Keratinocyte (primary cell): ENCODE measurements at regions not wholly inside any gene's neighbourhood (a gene's known extent, or its start where the extent isn't known, plus 50 kb on each side); places are given as distances from the start of the nearest gene placed in this dataset.

Experiments used
- DNase-seq: peaks from one replicate; pipeline ENCODE4 v3.0.0-alpha.2; 2011; ENCODE audit warnings: low read depth, missing footprints, low spot score
- FAIRE-seq: peaks from 2 replicates; lab custom pipeline; 2011; peaks lifted over from hg19 to GRCh38; lab: Jason Lieb, UNC
- H2AFZ ChIP-seq: 2 replicates; pipeline ENCODE4 v1.6.0; 2012; ENCODE audit warnings: low read length, control low read depth, inconsistent platforms; ENCODE audit not compliant: control insufficient read depth
- H3K27ac ChIP-seq: 2 replicates; pipeline ENCODE4 v1.5.1; 2011; ENCODE audit warnings: low read length; ENCODE audit not compliant: control insufficient read depth, insufficient read depth
- H3K27me3 ChIP-seq: 3 replicates; pipeline ENCODE4 v1.6.0; 2011; ENCODE audit warnings: low read length; ENCODE audit not compliant: control insufficient read depth, insufficient read depth; ENCODE audit errors: extremely low read depth
- H3K36me3 ChIP-seq, 2 experiments: 2 replicates in 1 of 2; 3 replicates in 1 of 2; pipeline ENCODE4 v1.5.1; 2011; ENCODE audit warnings: low read length in 2 of 2, mild to moderate bottlenecking in 1 of 2; ENCODE audit not compliant: control insufficient read depth in 2 of 2, insufficient read depth in 2 of 2; ENCODE audit errors: extremely low read depth in 1 of 2
- H3K4me1 ChIP-seq: 3 replicates; pipeline ENCODE4 v1.5.1; 2011; ENCODE audit warnings: low read length; ENCODE audit not compliant: control insufficient read depth, insufficient read depth; ENCODE audit errors: extremely low read depth
- H3K4me2 ChIP-seq: 3 replicates; pipeline ENCODE4 v1.6.0; 2011; ENCODE audit warnings: low read depth, low read length; ENCODE audit not compliant: control insufficient read depth, insufficient read depth; ENCODE audit errors: extremely low read depth
- H3K4me3 ChIP-seq, 3 experiments: fragments of 200-600 bp in 1 of 3; sonication (generic) in 1 of 3; 2 replicates in 2 of 3; 3 replicates in 1 of 3; pipeline ENCODE4 v1.5.1; 2011 to 2016; ENCODE audit warnings: low read length in 3 of 3, mild to moderate bottlenecking in 3 of 3, control low read depth in 2 of 3, inconsistent platforms in 1 of 3, low read depth in 1 of 3, mixed read lengths in 1 of 3, mixed run types in 1 of 3, moderate library complexity in 1 of 3; ENCODE audit not compliant: control insufficient read depth in 2 of 3, insufficient read depth in 2 of 3; ENCODE audit errors: extremely low read depth in 1 of 3
- H3K79me2 ChIP-seq: 2 replicates; pipeline ENCODE4 v1.6.0; 2012; ENCODE audit warnings: low read length; ENCODE audit not compliant: control insufficient read depth, insufficient read depth
- H3K9ac ChIP-seq: 3 replicates; pipeline ENCODE4 v1.6.0; 2011; ENCODE audit warnings: low read length; ENCODE audit not compliant: control insufficient read depth, insufficient read depth; ENCODE audit errors: extremely low read depth
- H3K9me1 ChIP-seq: 3 replicates; pipeline ENCODE4 v1.6.0; 2011; ENCODE audit warnings: low read length; ENCODE audit not compliant: control insufficient read depth, insufficient read depth; ENCODE audit errors: extremely low read depth
- H3K9me3 ChIP-seq: 2 replicates; pipeline ENCODE4 v1.5.1; 2012; ENCODE audit warnings: low read depth, low read length; ENCODE audit not compliant: control insufficient read depth
- H4K20me1 ChIP-seq: 3 replicates; pipeline ENCODE4 v1.6.0; 2011; ENCODE audit warnings: low read length; ENCODE audit not compliant: control insufficient read depth, insufficient read depth; ENCODE audit errors: extremely low read depth
- EZH2 ChIP-seq: IDR thresholded peaks from one replicate; pipeline ENCODE4 v1.6.1; 2012; ENCODE audit warnings: inconsistent platforms, mild to moderate bottlenecking, low read length, moderate library complexity
- dilution Hi-C: fragments of 300-500 bp; cut with MboI; formaldehyde crosslinking; loops from one replicate; pipeline ENCODE4 v1.7.0; 2020; ENCODE audit warnings: low sequenced_read_pairs; ENCODE audit not compliant: extremely low pct_ligation_motif_present
- TF ChIP-seq, protein P1 (sequence below), 3 experiments: IDR thresholded peaks in 1 of 3; conservative IDR thresholded peaks in 1 of 3; optimal IDR thresholded peaks in 1 of 3; 2 replicates in 2 of 3; 3 replicates in 1 of 3; pipeline versions ENCODE3 to v1.5.1; 2011; ENCODE audit warnings: low read length in 3 of 3, mild to moderate bottlenecking in 3 of 3, moderate library complexity in 2 of 3, control low read depth in 1 of 3, inconsistent platforms in 1 of 3; ENCODE audit not compliant: insufficient read depth in 2 of 3; ENCODE audit errors: extremely low read depth in 1 of 3

- Histone ChIP-seq H3K4me3 (peak overlapping the region in 1 of 3 experiments; percentile 22), H4K20me1 (no peaks in the 10 kb centered on the region), H3K4me1 (peaks cover 10% of the 10 kb centered on the region), H2AFZ (peak overlapping the region; percentile 66), H3K9ac (peak overlapping the region; percentile 37), H3K79me2 (no peaks in the 10 kb centered on the region), H3K9me3 (no peaks in the 10 kb centered on the region), H3K27ac (peak overlapping the region; percentile 67), H3K27me3 (no peaks in the 10 kb centered on the region), H3K9me1 (no peaks in the 10 kb centered on the region), H3K4me2 (peak overlapping the region; percentile 22), H3K36me3 (no peaks in the 10 kb centered on the region)
- dilution Hi-C loops: no loop called here
- no peak for TF ChIP-seq EZH2
- DNase-seq: peak; percentile 52
- FAIRE-seq: no peak
These were observed 214.4 kb downstream of the RAP2A start for GRCh38 chr13:97648171-97648880.

DNA sequence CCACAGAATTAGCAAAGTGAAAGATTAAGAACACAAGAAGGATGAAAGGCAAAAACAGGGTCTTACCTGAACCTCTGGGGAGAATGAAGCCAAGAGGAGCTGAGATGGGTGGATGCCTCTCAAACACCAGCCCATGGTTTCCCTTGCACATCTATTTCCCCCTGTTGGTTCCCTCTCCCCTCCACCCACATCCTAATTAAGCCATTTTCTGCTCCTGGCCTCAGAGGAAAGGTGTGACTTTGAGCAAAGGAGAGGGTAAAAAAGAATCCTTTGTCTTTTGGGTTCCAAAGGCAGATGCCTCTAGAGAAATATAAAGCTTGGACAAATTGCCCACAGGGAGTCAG, 214.9 kb downstream of the RAP2A start:
- H3K9ac ChIP-seq: peak overlapping the region; percentile 11
- H3K36me3 ChIP-seq: no peaks in the 10 kb centered on the region
- no peak for TF ChIP-seq EZH2
- TF ChIP-seq, protein P1, sequence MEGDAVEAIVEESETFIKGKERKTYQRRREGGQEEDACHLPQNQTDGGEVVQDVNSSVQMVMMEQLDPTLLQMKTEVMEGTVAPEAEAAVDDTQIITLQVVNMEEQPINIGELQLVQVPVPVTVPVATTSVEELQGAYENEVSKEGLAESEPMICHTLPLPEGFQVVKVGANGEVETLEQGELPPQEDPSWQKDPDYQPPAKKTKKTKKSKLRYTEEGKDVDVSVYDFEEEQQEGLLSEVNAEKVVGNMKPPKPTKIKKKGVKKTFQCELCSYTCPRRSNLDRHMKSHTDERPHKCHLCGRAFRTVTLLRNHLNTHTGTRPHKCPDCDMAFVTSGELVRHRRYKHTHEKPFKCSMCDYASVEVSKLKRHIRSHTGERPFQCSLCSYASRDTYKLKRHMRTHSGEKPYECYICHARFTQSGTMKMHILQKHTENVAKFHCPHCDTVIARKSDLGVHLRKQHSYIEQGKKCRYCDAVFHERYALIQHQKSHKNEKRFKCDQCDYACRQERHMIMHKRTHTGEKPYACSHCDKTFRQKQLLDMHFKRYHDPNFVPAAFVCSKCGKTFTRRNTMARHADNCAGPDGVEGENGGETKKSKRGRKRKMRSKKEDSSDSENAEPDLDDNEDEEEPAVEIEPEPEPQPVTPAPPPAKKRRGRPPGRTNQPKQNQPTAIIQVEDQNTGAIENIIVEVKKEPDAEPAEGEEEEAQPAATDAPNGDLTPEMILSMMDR (optimal IDR thresholded peaks at IDR 0.05 in 1 of 3, IDR thresholded peaks at IDR 0.05 in 1 of 3, conservative IDR thresholded peaks at IDR 0.05 in 1 of 3; ENCODE audit: extremely low read depth in 1 of 3, insufficient read depth in 2 of 3, low read length in 3 of 3): no peak
- H3K27me3 ChIP-seq: no peaks in the 10 kb centered on the region
- peaks cover 10% of the 10 kb centered on the region for H3K4me1 ChIP-seq
- H3K9me3 ChIP-seq: no peaks in the 10 kb centered on the region
- no peak overlapping the region for H3K4me3 ChIP-seq
- no peaks in the 10 kb centered on the region for H3K79me2 ChIP-seq
- H4K20me1 ChIP-seq: no peaks in the 10 kb centered on the region
- DNase-seq: no peak
- no peaks in the 10 kb centered on the region for H3K9me1 ChIP-seq
- peak overlapping the region; percentile 11 for H3K4me2 ChIP-seq
- peak overlapping the region; percentile 15 for H2AFZ ChIP-seq
- FAIRE-seq: peak; percentile 76
- dilution Hi-C loops: no loop called here
- H3K27ac ChIP-seq: peak overlapping the region; percentile 67
